A172 (cell line): ENCODE measurements at regions not wholly inside any gene's neighbourhood (a gene's known extent, or its start where the extent isn't known, plus 50 kb on each side); places are given as distances from the start of the nearest gene placed in this dataset.
A peak's percentile ranks its signal among the peaks of the same experiment; 100 is the strongest.
"Not testable (repeated sequence)": the region's sequence is repeated elsewhere in the genome, so short reads cannot be mapped to it uniquely, and the experiment has no call there.

ENCODE experiments used
- DNase-seq: peaks from one replicate; pipeline ENCODE4 v3.0.0-alpha.2; 2015; ENCODE audit warnings: low spot score

- no peak for DNase-seq
Observed at GRCh38 chr12:18794000-18794399, 56.1 kb downstream of the CAPZA3 start.

DNA sequence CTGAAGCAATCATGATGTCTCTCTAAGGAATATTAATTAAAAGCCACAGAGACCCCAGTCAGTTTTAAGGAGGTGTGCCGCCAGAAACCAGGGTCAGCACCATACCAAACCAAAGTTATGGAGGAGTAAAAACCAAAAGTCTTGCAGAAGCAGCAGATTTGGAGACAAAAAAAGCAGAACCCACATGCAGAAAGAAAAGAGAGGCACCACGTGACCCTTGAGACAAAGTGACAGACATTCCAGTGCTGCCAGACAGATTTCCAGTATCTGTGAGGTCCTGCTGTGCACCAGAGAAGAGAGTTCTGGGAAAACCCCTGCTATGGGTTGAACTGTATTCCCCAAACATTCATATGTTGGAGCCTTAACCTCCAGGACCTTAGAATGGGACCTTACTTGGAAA is 59.7 kb downstream of the CAPZA3 start:
- DNase-seq, result no peak

- no peak for DNase-seq
Observed at GRCh38 chr12:18798535-18799361, 60.8 kb downstream of the CAPZA3 start.

DNA sequence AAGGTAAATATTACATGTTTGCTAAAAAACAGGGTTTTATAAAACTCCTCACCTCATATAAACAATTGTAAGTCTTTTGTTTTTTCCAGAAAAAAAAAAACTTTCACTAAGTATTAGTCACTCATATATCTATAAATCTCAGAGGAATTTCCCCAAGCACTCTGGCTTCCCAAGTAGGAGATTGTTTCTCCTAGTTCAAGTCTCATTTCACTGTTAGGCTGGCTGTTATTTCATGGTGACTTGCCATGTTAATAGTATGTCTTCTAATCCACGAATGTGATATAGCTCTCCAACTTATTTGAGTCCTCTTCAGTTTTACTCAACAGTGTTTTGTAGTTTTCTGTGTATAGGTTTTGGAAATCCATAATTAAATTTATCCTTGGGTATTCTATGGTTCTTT is 61.6 kb downstream of the CAPZA3 start:
- peak; percentile 23 for DNase-seq

DNA sequence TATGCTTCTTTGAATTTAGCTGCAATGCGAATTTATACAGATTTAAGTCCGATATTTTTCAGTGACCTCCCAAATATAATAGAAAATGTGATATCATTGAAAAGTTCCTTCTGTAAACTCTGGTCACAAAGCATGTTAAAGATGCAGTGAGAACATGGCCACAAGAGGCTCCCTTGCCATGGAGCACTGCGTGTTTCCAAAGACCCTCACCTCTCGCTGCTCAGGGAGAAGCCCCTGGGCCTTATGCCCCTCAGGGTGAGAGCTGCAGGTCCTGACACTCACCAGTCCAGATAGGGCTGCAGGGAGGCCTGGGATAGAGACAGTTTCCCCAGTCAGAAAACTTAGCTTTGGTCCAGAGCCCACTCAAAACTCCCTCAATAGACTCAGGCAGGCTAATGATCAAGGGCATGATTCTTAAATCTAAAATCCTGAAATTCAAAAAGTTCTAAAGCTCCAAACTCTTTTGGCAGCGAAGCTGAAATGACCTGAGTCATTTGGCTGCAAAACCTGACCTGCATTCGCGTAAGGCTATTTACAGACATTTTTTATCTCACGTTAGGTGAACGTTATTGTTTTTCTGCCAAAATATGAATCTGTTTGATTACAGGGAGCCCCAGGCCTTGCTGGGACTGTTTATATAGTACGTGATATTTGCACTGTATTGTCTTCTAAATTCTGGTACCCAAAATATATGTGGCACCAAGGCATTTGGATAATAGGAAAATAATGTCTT is 67.8 kb downstream of the CAPZA3 start:
- no peak for DNase-seq

DNA sequence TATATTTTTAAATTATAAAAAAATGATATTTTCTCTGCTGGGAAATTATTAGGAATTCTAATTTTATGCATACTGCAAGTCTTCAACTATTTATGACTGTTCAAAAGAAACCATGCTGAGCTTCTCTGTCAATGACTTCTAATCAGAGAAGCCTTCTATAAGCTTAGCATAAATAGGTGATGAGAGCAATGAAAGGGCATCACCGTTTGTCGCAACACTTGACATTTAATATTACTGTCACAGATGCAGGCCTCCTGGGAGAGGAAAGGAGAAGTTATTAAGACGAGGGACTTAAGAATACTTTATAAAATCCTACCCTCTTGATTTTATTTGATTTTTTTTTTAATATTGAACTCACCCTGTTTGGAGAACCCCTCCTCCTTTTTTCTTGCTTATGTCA is 69.8 kb downstream of the CAPZA3 start:
- DNase-seq, result no peak

DNA sequence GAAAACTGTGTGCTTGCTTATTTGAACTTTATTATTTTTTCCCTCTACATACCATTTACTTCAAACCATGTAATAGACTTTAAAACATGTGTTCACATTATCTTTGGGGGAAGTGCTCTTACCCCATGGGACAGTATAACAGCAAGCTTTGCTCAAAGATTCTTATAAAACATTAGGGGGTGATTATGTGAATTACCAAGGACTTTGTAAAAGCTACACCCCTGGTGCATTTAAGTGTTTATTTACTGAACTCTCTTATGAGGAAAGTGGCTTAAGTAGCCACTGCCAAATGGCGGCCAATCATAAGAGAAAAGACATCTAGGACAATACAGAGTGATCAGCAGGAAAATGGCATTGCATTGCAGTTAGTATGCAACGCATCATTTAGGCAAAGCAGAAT is 70.3 kb downstream of the CAPZA3 start:
- DNase-seq, result no peak

DNA sequence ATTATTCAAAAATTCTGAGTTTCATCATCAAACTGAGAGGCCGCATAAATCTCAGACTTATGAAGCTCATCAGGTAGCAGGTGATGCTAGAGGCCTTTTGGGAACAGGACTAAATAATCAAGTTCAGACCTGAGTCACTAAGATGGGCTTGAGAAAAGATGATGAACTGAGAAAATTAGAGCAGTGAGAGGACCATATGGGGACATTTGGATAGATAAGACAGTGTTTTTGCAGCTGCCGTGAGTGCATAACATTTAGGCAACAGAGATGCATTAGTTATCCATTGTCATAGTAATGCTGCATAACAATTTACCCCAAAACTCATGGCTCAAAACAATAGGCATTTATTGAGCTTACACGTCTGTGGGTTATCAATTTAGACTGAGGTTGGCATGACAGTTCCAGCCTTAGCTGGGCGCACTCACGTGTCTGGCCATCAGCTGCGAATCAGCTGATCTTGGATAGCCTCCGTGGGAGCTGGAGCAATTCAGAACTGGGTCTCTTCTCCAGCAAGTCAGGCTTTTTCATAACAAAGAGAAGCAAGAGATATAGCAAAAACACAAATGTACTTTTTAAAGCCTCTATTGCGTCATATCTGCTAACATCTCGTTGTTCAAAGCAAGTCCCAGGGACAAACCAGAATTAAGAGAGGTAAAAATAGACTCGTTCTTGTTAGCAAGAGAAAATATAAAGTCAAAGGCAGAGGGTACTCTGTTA is 72.8 kb downstream of the CAPZA3 start:
- DNase-seq, result no peak

GRCh38 chr12:18811273-18811672 is 73.4 kb downstream of the CAPZA3 start:
- DNase-seq, result no peak

GRCh38 chr12:18813753-18814152 is 75.8 kb downstream of the CAPZA3 start:
- no peak for DNase-seq

GRCh38 chr12:18818579-18819268 is 80.8 kb downstream of the CAPZA3 start:
- no peak for DNase-seq

GRCh38 chr12:18819484-18819883 is 81.6 kb downstream of the CAPZA3 start:
- DNase-seq, result no peak

GRCh38 chr12:18823461-18823860 is 85.5 kb downstream of the CAPZA3 start:
- DNase-seq, result no peak

DNA sequence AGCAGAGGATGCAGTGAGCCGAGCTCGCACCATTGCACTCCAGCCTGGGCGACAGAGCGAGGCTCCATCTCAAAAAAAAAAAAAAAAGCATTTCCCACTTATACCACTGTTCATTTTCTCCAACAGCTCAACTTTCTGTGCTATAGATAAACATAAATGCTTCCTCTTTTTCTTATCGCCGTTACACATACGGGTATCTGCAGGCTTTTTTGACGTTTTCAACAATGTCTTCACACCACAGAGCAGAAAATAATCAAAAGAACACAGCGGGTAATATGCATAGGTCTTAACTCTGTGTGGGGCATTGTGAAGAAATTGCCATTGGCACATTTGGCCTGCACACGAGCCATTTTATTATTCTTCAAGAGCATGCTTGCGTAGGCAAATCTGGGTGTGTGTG is 86.4 kb downstream of the CAPZA3 start:
- DNase-seq, result no peak

GRCh38 chr12:18825138-18825537 is 87.2 kb downstream of the CAPZA3 start:
- no peak for DNase-seq

- DNase-seq, result no peak
Observed at GRCh38 chr12:18827913-18828312, 90.0 kb downstream of the CAPZA3 start.

- no peak for DNase-seq
Observed at GRCh38 chr12:18828483-18828882, 90.6 kb downstream of the CAPZA3 start.

DNA sequence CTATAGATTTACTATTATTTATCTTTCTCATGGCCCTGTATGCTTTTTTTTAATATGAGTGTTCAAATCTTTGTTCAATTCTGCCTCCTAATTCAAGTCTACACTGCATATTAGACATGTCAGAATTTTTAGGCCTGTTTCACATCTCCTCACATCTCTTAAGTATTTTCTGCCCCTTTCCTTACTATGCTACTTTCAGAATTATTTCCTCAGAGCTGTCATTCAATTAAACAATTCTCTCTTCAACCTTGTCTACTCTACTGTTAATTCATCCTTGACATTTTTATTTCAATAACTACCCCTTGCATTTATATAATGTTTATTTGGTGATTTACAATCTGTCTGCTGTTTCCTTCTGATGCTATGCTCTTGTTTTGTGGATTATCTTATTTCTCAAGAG is 91.1 kb downstream of the CAPZA3 start:
- no peak for DNase-seq

DNA sequence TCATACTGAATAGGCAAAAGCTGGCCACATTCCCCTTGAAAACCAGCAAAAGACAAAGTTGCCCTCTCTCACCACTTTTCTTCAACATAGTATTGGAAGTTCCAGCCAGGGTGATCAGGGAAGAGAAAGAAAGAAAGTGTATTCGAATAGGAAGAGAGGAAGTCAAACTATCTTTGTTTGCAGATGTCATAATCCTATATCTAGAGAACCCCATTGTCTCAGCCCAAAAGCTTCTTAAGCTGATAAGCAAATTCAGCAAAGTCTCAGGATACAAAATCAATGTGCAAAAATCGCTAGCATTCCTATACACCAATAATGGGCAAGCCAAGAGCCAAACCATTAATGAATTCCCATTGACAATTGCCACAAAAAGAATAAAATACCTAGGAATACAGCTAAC is 95.0 kb downstream of the CAPZA3 start:
- not testable (repeated sequence) for DNase-seq

DNA sequence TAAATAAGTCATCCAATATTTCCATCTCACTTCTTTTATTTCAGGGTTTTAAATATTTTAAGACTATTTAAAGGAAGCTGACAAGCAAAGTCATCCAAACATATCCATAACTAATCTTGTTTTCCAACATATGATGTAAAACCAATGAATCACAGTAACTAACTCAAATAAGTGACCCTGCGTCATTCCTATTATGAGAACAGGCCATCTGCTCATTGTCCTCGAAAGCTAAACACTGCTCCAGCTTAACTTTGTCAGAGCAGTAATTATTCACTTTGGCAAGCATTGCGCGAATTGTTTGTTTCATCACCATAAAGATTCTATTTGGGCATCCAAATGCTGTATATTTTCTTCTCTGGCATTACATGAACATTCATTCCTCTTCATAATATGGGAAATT is 99.1 kb downstream of the CAPZA3 start:
- DNase-seq, result peak; percentile 6

DNA sequence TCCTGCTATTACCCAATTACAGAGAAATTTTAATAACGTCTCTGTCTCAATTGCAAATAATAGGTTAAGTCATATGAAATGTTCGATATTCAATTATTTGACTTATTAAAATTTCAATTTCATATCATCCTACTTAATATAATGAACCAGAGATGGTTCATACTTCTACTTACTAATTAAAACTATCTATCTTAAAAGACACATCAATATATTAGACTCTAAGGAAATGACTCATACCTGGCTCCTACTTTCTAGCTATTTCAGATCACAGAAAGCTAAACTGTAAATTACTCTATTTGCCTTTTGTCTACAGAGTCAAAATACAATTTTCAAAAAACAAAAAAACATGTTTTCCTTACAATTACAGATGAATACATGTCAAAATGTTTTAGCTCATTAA is 99.6 kb downstream of the CAPZA3 start:
- DNase-seq, result no peak

DNA sequence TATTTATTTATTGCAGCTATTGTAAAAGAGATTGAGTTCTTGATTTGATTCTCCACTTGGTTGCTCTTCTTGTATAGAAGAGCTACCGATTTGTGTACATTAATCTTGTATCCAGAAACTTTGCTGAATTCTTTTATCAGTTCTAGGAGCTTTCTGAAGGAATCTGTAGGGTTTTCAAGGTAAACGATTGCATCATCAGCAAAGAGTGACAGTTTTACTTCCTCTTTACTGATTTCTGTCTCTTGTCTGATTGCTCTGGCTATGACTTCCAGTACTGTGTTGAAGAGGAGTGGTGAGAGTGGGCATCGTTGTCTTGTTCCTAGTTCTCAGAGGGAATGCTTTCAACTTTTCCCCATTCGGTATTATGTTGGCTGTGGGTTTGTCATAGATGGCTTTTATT is 103.1 kb downstream of the CAPZA3 start:
- not testable (repeated sequence) for DNase-seq
